Effector CD8-positive, alpha-beta T cell (primary cell): ENCODE measurements at regions not wholly inside any gene's neighbourhood (a gene's known extent, or its start where the extent isn't known, plus 50 kb on each side); places are given as distances from the start of the nearest gene placed in this dataset.
A peak's percentile ranks its signal among the peaks of the same experiment; 100 is the strongest.
"Not testable (repeated sequence)": the region's sequence is repeated elsewhere in the genome, so short reads cannot be mapped to it uniquely, and the experiment has no call there.

Experiments used
- DNase-seq: peaks from one replicate; lab custom pipeline; 2025; lab: John Stamatoyannopoulos, UW

- not testable (repeated sequence) for DNase-seq
These were observed 112.1 kb upstream of the DUSP22 start for GRCh38 chr6:180091-180694.

GRCh38 chr6:181049-181654 is 111.1 kb upstream of the DUSP22 start:
- no peak for DNase-seq

- DNase-seq = no peak
These were observed 108.6 kb upstream of the DUSP22 start for GRCh38 chr6:183668-184067.

- no peak for DNase-seq
These were observed 108.1 kb upstream of the DUSP22 start for GRCh38 chr6:184161-184700.

- no peak for DNase-seq
These were observed 105.8 kb upstream of the DUSP22 start for GRCh38 chr6:186340-186965.

GRCh38 chr6:187210-187861 is 105.0 kb upstream of the DUSP22 start:
- no peak for DNase-seq

GRCh38 chr6:188821-189655 is 103.2 kb upstream of the DUSP22 start:
- DNase-seq = peak; percentile 44

GRCh38 chr6:189676-190075 is 102.6 kb upstream of the DUSP22 start:
- DNase-seq = no peak

- DNase-seq = no peak
These were observed 101.5 kb upstream of the DUSP22 start for GRCh38 chr6:190596-191395.

GRCh38 chr6:191487-192312 is 100.6 kb upstream of the DUSP22 start:
- no peak for DNase-seq

- DNase-seq = no peak
These were observed 100.0 kb upstream of the DUSP22 start for GRCh38 chr6:192313-192664.

- DNase-seq = no peak
These were observed 99.1 kb upstream of the DUSP22 start for GRCh38 chr6:193180-193579.

- no peak for DNase-seq
These were observed 98.4 kb upstream of the DUSP22 start for GRCh38 chr6:193773-194310.

- DNase-seq = peak; percentile 9
These were observed 96.4 kb upstream of the DUSP22 start for GRCh38 chr6:195861-196360.

GRCh38 chr6:196543-196942 is 95.7 kb upstream of the DUSP22 start:
- no peak for DNase-seq

GRCh38 chr6:203661-204060 is 88.6 kb upstream of the DUSP22 start:
- DNase-seq = no peak

- DNase-seq = no peak
These were observed 86.0 kb upstream of the DUSP22 start for GRCh38 chr6:206264-206663.

- DNase-seq = no peak
These were observed 83.9 kb upstream of the DUSP22 start for GRCh38 chr6:208364-208763.

- DNase-seq = no peak
These were observed 83.3 kb upstream of the DUSP22 start for GRCh38 chr6:208938-209337.
